ENCODE measurements at regions not wholly inside any gene's neighbourhood (a gene's known extent, or its start where the extent isn't known, plus 50 kb on each side); places are given as distances from the start of the nearest gene placed in this dataset.
A peak's percentile ranks its signal among the peaks of the same experiment; 100 is the strongest.
"Not testable (repeated sequence)": the region's sequence is repeated elsewhere in the genome, so short reads cannot be mapped to it uniquely, and the experiment has no call there.

DNA sequence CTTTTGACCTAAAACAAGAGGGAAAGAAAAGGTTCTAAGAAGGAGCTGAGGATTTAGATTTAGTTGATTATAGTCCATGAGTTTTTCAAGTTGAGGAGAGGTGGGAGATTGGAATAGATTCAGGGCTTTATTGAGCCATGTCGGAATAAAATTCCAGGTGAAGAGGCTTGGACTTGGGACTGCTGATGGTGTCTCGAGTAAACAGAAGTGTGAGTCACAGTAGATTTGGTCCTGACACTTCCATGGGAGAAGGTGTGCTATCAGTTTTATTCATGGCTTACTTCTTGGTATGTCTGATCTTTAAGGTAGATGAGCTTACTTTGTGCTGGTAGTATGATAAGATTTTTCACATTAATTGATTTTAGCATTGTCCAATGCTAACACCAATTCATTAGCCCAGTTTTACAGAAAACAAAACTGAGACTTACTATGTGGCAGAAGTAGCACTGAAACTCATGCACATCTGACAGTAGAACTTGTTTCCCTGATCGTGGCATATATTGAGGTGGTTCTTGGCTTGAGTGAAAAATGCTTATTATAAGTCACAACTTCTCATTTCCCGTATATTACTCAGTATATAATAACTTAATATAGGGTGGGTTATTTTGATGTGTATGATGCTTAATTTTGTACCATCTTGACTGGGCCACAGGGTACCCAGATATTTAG lies 172.4 kb upstream of the IGF1 start:
- no peak overlapping the region for H3K4me3 ChIP-seq (ENCODE audit: low read depth, low read length)
- DNase-seq (ENCODE audit: low read depth), result peak; percentile 21
- TF ChIP-seq, protein P1, sequence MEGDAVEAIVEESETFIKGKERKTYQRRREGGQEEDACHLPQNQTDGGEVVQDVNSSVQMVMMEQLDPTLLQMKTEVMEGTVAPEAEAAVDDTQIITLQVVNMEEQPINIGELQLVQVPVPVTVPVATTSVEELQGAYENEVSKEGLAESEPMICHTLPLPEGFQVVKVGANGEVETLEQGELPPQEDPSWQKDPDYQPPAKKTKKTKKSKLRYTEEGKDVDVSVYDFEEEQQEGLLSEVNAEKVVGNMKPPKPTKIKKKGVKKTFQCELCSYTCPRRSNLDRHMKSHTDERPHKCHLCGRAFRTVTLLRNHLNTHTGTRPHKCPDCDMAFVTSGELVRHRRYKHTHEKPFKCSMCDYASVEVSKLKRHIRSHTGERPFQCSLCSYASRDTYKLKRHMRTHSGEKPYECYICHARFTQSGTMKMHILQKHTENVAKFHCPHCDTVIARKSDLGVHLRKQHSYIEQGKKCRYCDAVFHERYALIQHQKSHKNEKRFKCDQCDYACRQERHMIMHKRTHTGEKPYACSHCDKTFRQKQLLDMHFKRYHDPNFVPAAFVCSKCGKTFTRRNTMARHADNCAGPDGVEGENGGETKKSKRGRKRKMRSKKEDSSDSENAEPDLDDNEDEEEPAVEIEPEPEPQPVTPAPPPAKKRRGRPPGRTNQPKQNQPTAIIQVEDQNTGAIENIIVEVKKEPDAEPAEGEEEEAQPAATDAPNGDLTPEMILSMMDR (IDR thresholded peaks at IDR 0.05; ENCODE audit: low read depth, low read length, missing control alignments), result no peak

DNA sequence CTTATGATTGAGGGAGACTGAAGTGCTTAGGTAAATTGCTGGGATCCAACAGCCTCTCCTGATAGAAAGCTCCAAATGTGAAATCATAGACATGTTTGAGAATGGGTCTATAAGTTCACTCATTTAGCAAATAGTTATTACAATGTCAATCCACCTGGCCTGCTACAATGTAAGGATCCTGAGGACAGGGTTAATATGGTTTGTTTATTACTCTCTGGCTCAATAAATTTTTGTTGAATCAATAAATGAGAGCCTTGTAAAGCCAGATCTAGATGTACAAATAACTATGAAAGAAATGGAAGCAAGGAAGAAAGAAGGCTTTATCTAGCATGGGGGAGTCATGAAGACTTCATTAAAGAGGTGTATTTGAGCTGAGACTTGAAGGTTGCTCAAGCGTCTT lies 165.6 kb upstream of the IGF1 start:
- TF ChIP-seq, protein P1 (IDR thresholded peaks at IDR 0.05; ENCODE audit: low read depth, low read length, missing control alignments), result no peak

DNA sequence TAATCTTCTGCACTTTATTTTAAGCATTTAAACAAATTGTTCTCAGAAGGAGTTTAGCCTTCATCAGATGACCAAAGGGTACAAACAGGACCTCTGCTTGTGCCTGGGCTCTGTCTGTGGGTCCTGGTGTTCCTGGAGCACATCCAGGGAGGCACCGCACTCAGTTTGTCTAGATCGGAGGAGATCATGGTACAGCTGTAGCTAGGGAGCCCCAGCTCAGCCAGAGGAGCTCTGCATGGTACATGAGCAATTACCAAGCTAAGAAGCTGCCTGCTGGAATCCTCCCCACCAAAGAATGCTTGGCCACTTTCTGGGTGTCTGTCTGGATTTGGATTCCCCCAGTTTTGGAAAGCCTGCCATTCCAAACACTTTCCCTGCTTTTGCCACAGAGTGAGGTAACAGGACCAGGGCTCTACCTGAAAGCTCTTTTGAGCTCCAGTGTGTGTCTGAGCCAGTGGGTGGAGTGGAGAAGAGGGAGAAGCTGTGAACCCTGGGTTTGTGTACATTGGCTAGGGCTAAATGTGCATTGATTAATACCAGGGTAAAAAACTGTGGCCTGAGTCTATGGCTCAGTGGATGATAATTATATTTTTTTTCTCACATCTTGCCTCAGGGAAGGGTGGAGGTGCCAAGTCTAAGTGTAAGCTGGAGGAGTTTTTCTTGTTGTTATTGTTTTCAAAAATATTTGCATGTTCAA lies 163.7 kb upstream of the IGF1 start:
- TF ChIP-seq, protein P1 (IDR thresholded peaks at IDR 0.05; ENCODE audit: low read depth, low read length, missing control alignments), result no peak
- no peak overlapping the region for H3K4me3 ChIP-seq (ENCODE audit: low read depth, low read length)
- no peak for DNase-seq (ENCODE audit: low read depth)

More for the DNA sequence above, 165.6 kb upstream of the IGF1 start:
- H3K4me3 ChIP-seq (ENCODE audit: low read depth, low read length), result no peak overlapping the region
- DNase-seq (ENCODE audit: low read depth), result no peak

DNA sequence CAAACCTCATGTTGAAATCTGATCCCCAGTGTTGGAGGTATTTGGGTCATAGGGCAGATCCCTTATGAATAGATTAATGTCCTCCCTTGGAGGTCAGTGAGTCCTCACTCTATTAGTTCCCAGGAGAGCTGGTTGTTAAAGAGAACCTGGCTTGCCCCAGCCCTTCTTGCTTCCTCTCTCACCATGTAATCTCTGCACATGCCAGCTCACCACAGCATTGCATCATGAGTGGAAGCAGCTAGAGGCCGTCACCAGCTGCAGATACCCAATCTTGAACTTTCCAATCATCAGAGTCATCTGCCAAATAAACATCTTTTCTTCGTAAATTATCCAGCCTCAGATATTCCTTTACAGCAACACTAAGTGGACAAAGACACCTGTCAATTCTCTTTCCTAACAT lies 161.8 kb upstream of the IGF1 start:
- no peak for DNase-seq (ENCODE audit: low read depth)
- H3K4me3 ChIP-seq (ENCODE audit: low read depth, low read length), result no peak overlapping the region
- TF ChIP-seq, protein P1 (IDR thresholded peaks at IDR 0.05; ENCODE audit: low read depth, low read length, missing control alignments), result no peak

DNA sequence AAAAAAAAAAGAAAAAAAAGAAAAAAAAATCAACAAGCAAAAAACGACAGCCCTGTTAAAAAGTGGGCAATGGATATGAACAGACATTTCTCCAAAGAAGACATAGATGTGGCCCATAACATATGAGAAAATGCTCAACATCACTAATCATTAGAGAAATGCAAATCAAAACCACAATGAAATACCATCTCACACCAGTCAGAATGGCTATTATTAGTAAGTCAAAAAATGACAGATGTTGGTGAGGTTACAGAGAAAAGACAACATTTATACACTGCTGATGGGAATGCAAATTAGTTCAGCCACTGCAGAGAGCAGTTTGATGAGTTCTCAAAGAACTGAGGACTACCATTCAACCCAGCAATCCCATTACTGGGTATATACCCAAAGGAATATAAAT lies 160.3 kb upstream of the IGF1 start:
- not testable (repeated sequence) for DNase-seq (ENCODE audit: low read depth); H3K4me3 ChIP-seq (ENCODE audit: low read depth, low read length)

DNA sequence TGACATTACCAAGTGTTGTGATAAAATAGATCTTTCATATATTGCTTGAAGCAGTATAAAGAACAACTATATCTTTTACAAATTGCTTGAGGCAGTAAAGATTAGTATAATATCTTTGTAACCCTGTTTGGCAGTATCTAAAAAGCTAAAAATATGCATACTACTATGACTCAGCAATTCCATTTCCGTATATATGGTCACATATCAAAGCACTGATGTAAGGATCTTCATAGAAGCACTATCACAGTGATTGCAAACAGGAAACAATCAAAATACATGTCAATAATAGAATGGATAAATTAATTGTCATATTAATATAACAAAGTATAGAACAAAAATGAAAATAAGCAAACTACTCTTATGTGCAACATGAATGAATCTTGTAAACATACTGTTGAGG lies 158.4 kb upstream of the IGF1 start:
- H3K4me3 ChIP-seq (ENCODE audit: low read depth, low read length), result no peak overlapping the region
- DNase-seq (ENCODE audit: low read depth), result no peak
- TF ChIP-seq, protein P1 (IDR thresholded peaks at IDR 0.05; ENCODE audit: low read depth, low read length, missing control alignments), result no peak

DNA sequence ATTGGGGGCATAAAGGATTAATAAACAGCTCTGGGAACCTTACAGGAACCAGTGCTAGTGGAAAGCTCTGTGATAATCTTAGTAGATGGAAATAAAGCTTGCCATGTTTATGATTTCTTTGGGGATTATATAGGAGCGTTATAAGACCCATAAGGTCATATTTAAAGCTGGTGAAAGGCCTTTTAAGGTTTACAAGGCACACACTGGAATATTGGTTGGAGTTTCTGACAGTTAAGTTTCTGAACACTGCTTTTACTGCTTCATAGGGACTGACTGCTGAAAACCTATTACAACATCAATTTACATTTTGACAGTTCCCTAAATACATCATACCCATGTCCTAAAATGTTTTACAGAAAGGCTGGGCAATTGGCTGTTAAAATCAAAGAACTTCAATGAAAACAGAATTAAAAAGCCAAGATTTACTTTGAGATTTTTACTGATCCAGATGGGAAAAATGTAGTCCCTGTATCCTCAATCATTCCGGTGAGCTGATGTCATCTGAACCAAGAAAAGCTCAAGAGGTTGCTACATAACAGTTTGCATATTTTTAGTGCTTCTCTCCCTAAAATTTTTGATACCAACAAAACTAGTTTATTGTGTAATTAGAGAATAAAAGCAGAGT lies 153.7 kb upstream of the IGF1 start:
- no peak overlapping the region for H3K4me3 ChIP-seq (ENCODE audit: low read depth, low read length)
- TF ChIP-seq, protein P1 (IDR thresholded peaks at IDR 0.05; ENCODE audit: low read depth, low read length, missing control alignments), result no peak
- no peak for DNase-seq (ENCODE audit: low read depth)
